Activated CD4-positive, alpha-beta T cell treated with anti-CD3 and anti-CD28 coated beads for 36 hours (primary cell): ENCODE measurements at regions not wholly inside any gene's neighbourhood (a gene's known extent, or its start where the extent isn't known, plus 50 kb on each side); places are given as distances from the start of the nearest gene placed in this dataset.
"Not testable (repeated sequence)": the region's sequence is repeated elsewhere in the genome, so short reads cannot be mapped to it uniquely, and the experiment has no call there.

Source experiments
- ATAC-seq: fragments of 200-7000 bp; cut with Tn5 transposase; one replicate; pipeline ENCODE4 v1.10.0; 2021; ENCODE audit warnings: mild to moderate bottlenecking, moderate library complexity
- CTCF ChIA-PET: fragments of 350-600 bp; sonication (Branson Sonifier 250); formaldehyde crosslinking; loops from one replicate; lab custom pipeline; 2021; ENCODE audit warnings: antibody characterized with exemption; lab: Charles Lee
- POLR2A ChIA-PET: fragments of 350-600 bp; sonication (Branson Sonifier 250); formaldehyde crosslinking; loops from one replicate; lab custom pipeline; 2021; ENCODE audit warnings: antibody characterized with exemption, inconsistent platforms; lab: Charles Lee
- DNase-seq: peaks from one replicate; pipeline ENCODE4 v3.0.0-alpha.2; 2020
- H3K27ac Mint-ChIP-seq: one replicate; pipeline ENCODE4 v1.8.0; 2021; ENCODE audit warnings: mixed read lengths
- H3K27me3 Mint-ChIP-seq: one replicate; pipeline ENCODE4 v1.8.0; 2021; ENCODE audit warnings: mixed read lengths
- H3K36me3 Mint-ChIP-seq: one replicate; pipeline ENCODE4 v1.8.0; 2021; ENCODE audit warnings: low read depth, mixed read lengths
- H3K4me1 Mint-ChIP-seq: one replicate; pipeline ENCODE4 v1.8.0; 2021; ENCODE audit warnings: mixed read lengths
- H3K4me3 Mint-ChIP-seq: one replicate; pipeline ENCODE4 v1.8.0; 2021; ENCODE audit warnings: mild to moderate bottlenecking, moderate library complexity, mixed read lengths
- H3K9me3 Mint-ChIP-seq: one replicate; pipeline ENCODE4 v1.8.0; 2021; ENCODE audit warnings: low read depth, mixed read lengths
- intact Hi-C, 2 experiments: fragments of 100-400 bp; cut with DNase I in 1 of 2; cut with micrococcal nuclease in 1 of 2; formaldehyde crosslinking; loops; one replicate each; pipeline versions ENCODE4 v1.14.2 to v1.15.1; 2022 to 2024; cut with DNase I, micrococcal nuclease

GRCh38 chr16:86852135-86852534 is 273.8 kb downstream of the FOXL1 start:
- no peaks in the 10 kb centered on the region for H3K36me3 Mint-ChIP-seq
- H3K4me3 Mint-ChIP-seq = no peak overlapping the region
- no peak overlapping the region for H3K27ac Mint-ChIP-seq
- peaks cover 7% of the 10 kb centered on the region for H3K27me3 Mint-ChIP-seq
- no peaks in the 10 kb centered on the region for H3K9me3 Mint-ChIP-seq
- intact Hi-C loops = no loop called here
- CTCF ChIA-PET = no interaction called here
- no peaks in the 10 kb centered on the region for H3K4me1 Mint-ChIP-seq
- no peak for DNase-seq
- POLR2A ChIA-PET = no interaction called here
- no peak for ATAC-seq

GRCh38 chr16:86854058-86854621 is 275.8 kb downstream of the FOXL1 start:
- CTCF ChIA-PET = interaction anchor here (0.6 to 2.2 kb wide), 4 partner anchors 20 to 300 kb away, joined by 3 to 5 read pairs (median 4); no protein-coding TSS in a partner anchor
- intact Hi-C loops = no loop called here
- H3K27ac Mint-ChIP-seq = no peak overlapping the region
- no peaks in the 10 kb centered on the region for H3K9me3 Mint-ChIP-seq
- no peaks in the 10 kb centered on the region for H3K4me1 Mint-ChIP-seq
- H3K36me3 Mint-ChIP-seq = no peaks in the 10 kb centered on the region
- ATAC-seq = no peak
- DNase-seq = no peak
- peaks cover 4% of the 10 kb centered on the region for H3K27me3 Mint-ChIP-seq
- POLR2A ChIA-PET = no interaction called here
- H3K4me3 Mint-ChIP-seq = no peak overlapping the region

GRCh38 chr16:86854626-86855294 is 276.4 kb downstream of the FOXL1 start:
- Mint-ChIP-seq H3K36me3 (no peaks in the 10 kb centered on the region), H3K27me3 (peaks cover 4% of the 10 kb centered on the region), H3K9me3 (no peaks in the 10 kb centered on the region), H3K4me1 (no peaks in the 10 kb centered on the region), H3K27ac (no peak overlapping the region), H3K4me3 (no peak overlapping the region)
- ATAC-seq (no peak), DNase-seq (no peak)
- POLR2A ChIA-PET = no interaction called here
- intact Hi-C loops = no loop called here
- CTCF ChIA-PET = interaction anchor here (1.1 to 2.2 kb wide), 3 partner anchors 19 to 208 kb away, joined by 3 to 5 read pairs (median 5); no protein-coding TSS in a partner anchor

- Mint-ChIP-seq H3K9me3 (no peaks in the 10 kb centered on the region), H3K4me1 (no peaks in the 10 kb centered on the region)
- CTCF ChIA-PET = no interaction called here
These were observed 278.7 kb downstream of the FOXL1 start for GRCh38 chr16:86856946-86857586.

GRCh38 chr16:86857807-86858206 is 279.5 kb downstream of the FOXL1 start:
- no peak for DNase-seq
- ATAC-seq = no peak
- Mint-ChIP-seq H3K4me1 (no peaks in the 10 kb centered on the region), H3K36me3 (no peaks in the 10 kb centered on the region), H3K9me3 (no peaks in the 10 kb centered on the region), H3K27ac (no peak overlapping the region), H3K4me3 (no peak overlapping the region), H3K27me3 (no peaks in the 10 kb centered on the region)
- ChIA-PET POLR2A (no interaction called here), CTCF (no interaction called here)
- intact Hi-C loops = no loop called here

More at GRCh38 chr16:86856946-86857586, 278.7 kb downstream of the FOXL1 start:
- ATAC-seq = no peak
- POLR2A ChIA-PET = no interaction called here
- no peaks in the 10 kb centered on the region for H3K27me3 Mint-ChIP-seq
- no peaks in the 10 kb centered on the region for H3K36me3 Mint-ChIP-seq
- no peak overlapping the region for H3K4me3 Mint-ChIP-seq
- DNase-seq = no peak
- no peak overlapping the region for H3K27ac Mint-ChIP-seq
- intact Hi-C loops = no loop called here

- intact Hi-C loops = no loop called here
- ATAC-seq = no peak
- ChIA-PET CTCF (no interaction called here), POLR2A (no interaction called here)
- DNase-seq = no peak
- no peaks in the 10 kb centered on the region for H3K27me3 Mint-ChIP-seq
- H3K9me3 Mint-ChIP-seq = no peaks in the 10 kb centered on the region
- no peak overlapping the region for H3K4me3 Mint-ChIP-seq
- no peak overlapping the region for H3K27ac Mint-ChIP-seq
- no peaks in the 10 kb centered on the region for H3K4me1 Mint-ChIP-seq
- H3K36me3 Mint-ChIP-seq = no peaks in the 10 kb centered on the region
These were observed 280.2 kb downstream of the FOXL1 start for GRCh38 chr16:86858501-86858900.

GRCh38 chr16:86861270-86861858 is 283.0 kb downstream of the FOXL1 start:
- H3K4me3 Mint-ChIP-seq, H3K9me3 Mint-ChIP-seq, H3K36me3 Mint-ChIP-seq, intact Hi-C loops, POLR2A ChIA-PET, DNase-seq, H3K4me1 Mint-ChIP-seq, H3K27me3 Mint-ChIP-seq, H3K27ac Mint-ChIP-seq, ATAC-seq, CTCF ChIA-PET: not testable (repeated sequence)

- H3K4me1 Mint-ChIP-seq = no peaks in the 10 kb centered on the region
- ChIA-PET POLR2A (no interaction called here), CTCF (no interaction called here)
- no peak overlapping the region for H3K27ac Mint-ChIP-seq
- no peak for DNase-seq
- H3K4me3 Mint-ChIP-seq = no peak overlapping the region
- no peak for ATAC-seq
- intact Hi-C loops = no loop called here
- peaks cover 3% of the 10 kb centered on the region for H3K9me3 Mint-ChIP-seq
- H3K36me3 Mint-ChIP-seq = no peaks in the 10 kb centered on the region
- peaks cover 3% of the 10 kb centered on the region for H3K27me3 Mint-ChIP-seq
These were observed 284.4 kb downstream of the FOXL1 start for GRCh38 chr16:86862595-86863280.

GRCh38 chr16:86863609-86864008 is 285.3 kb downstream of the FOXL1 start:
- intact Hi-C loops = no loop called here
- Mint-ChIP-seq H3K4me1 (no peaks in the 10 kb centered on the region), H3K9me3 (peaks cover 3% of the 10 kb centered on the region), H3K36me3 (no peaks in the 10 kb centered on the region), H3K27ac (no peak overlapping the region), H3K27me3 (peaks cover 3% of the 10 kb centered on the region), H3K4me3 (no peak overlapping the region)
- ChIA-PET POLR2A (no interaction called here), CTCF (no interaction called here)
- ATAC-seq (no peak), DNase-seq (no peak)

- Mint-ChIP-seq H3K4me1 (no peaks in the 10 kb centered on the region), H3K27ac (no peak overlapping the region), H3K9me3 (peaks cover 3% of the 10 kb centered on the region), H3K36me3 (no peaks in the 10 kb centered on the region), H3K27me3 (peaks cover 3% of the 10 kb centered on the region), H3K4me3 (no peak overlapping the region)
- intact Hi-C loops = no loop called here
- ATAC-seq (no peak), DNase-seq (no peak)
- POLR2A ChIA-PET = no interaction called here
- CTCF ChIA-PET = no interaction called here
These were observed 286.2 kb downstream of the FOXL1 start for GRCh38 chr16:86864586-86864985.

- ATAC-seq = no peak
- intact Hi-C loops = no loop called here
These were observed 287.7 kb downstream of the FOXL1 start for GRCh38 chr16:86865851-86866662.

More at GRCh38 chr16:86865851-86866662, 287.7 kb downstream of the FOXL1 start:
- ChIA-PET POLR2A (no interaction called here), CTCF (no interaction called here)
- Mint-ChIP-seq H3K9me3 (peaks cover 3% of the 10 kb centered on the region), H3K4me3 (no peak overlapping the region), H3K27me3 (peaks cover 3% of the 10 kb centered on the region), H3K36me3 (no peaks in the 10 kb centered on the region), H3K4me1 (no peaks in the 10 kb centered on the region), H3K27ac (no peak overlapping the region)
- DNase-seq = no peak
